ENCODE measurements at regions not wholly inside any gene's neighbourhood (a gene's known extent, or its start where the extent isn't known, plus 50 kb on each side); places are given as distances from the start of the nearest gene placed in this dataset.

GRCh38 chr2:212694398-212694797, 155.8 kb upstream of the ERBB4 start:
- H3K27me3 ChIP-seq = no peaks in the 10 kb centered on the region
- no peak for TF ChIP-seq CTCF (IDR thresholded peaks at IDR 0.05)
- no peak for FAIRE-seq
- H3K9me3 ChIP-seq = no peaks in the 10 kb centered on the region
- H3K27ac ChIP-seq = no peak overlapping the region
- 47 to 56% methylated on average over 3 of the region's 3 CpGs for WGBS, 2 donors
- H3K4me1 ChIP-seq = no peaks in the 10 kb centered on the region
- no peak for DNase-seq
- no peak for ATAC-seq
- no peak overlapping the region for H3K4me3 ChIP-seq
- no peaks in the 10 kb centered on the region for H3K36me3 ChIP-seq
- intact Hi-C loops (cut with DNase I) = no loop called here

- ATAC-seq = no peak
- no peak for TF ChIP-seq CTCF (IDR thresholded peaks at IDR 0.05)
- no peak for FAIRE-seq
- Histone ChIP-seq H3K36me3 (no peaks in the 10 kb centered on the region), H3K27me3 (no peaks in the 10 kb centered on the region), H3K4me3 (no peak overlapping the region), H3K4me1 (no peaks in the 10 kb centered on the region), H3K27ac (no peak overlapping the region), H3K9me3 (no peaks in the 10 kb centered on the region)
- WGBS, 2 donors = 62 to 83% methylated on average over 3 of the region's 3 CpGs
- intact Hi-C loops (cut with DNase I) = no loop called here
- DNase-seq = no peak
These were observed 153.9 kb upstream of the ERBB4 start for GRCh38 chr2:212692466-212692865.

- H3K36me3 ChIP-seq = no peaks in the 10 kb centered on the region
- WGBS, 2 donors = 22 to 24% methylated on average over 10 of the region's 10 CpGs
- ATAC-seq (peak; percentile 53 to 87 (median 81)), FAIRE-seq (peak; percentile 54), DNase-seq (peak in 5 of 6 donors; percentile 7 to 62 (median 47))
- H3K27ac ChIP-seq = no peak overlapping the region
- H3K27me3 ChIP-seq = no peaks in the 10 kb centered on the region
- intact Hi-C loops (cut with DNase I) = no loop called here
- peak; percentile 57 to 87 (median 78) for TF ChIP-seq CTCF (IDR thresholded peaks at IDR 0.05)
- H3K9me3 ChIP-seq = no peaks in the 10 kb centered on the region
- H3K4me1 ChIP-seq = no peaks in the 10 kb centered on the region
- no peak overlapping the region for H3K4me3 ChIP-seq
These were observed 147.8 kb upstream of the ERBB4 start for GRCh38 chr2:212686285-212686895.

- no peak for TF ChIP-seq CTCF (IDR thresholded peaks at IDR 0.05)
- WGBS, 2 donors = 61% methylated on average over 6 of the region's 6 CpGs
- intact Hi-C loops (cut with DNase I) = no loop called here
These were observed 144.9 kb upstream of the ERBB4 start for GRCh38 chr2:212683346-212684097.

GRCh38 chr2:212682937-212683336, 144.3 kb upstream of the ERBB4 start:
- FAIRE-seq = no peak
- no peak for TF ChIP-seq CTCF (IDR thresholded peaks at IDR 0.05)
- 67% methylated on average over 3 of the region's 3 CpGs for WGBS, 2 donors

More at GRCh38 chr2:212683346-212684097, 144.9 kb upstream of the ERBB4 start:
- Histone ChIP-seq H3K27me3 (no peaks in the 10 kb centered on the region), H3K4me3 (no peak overlapping the region), H3K27ac (no peak overlapping the region), H3K9me3 (no peaks in the 10 kb centered on the region), H3K4me1 (no peaks in the 10 kb centered on the region), H3K36me3 (no peaks in the 10 kb centered on the region)
- FAIRE-seq (no peak), ATAC-seq (no peak), DNase-seq (no peak)

More at GRCh38 chr2:212682937-212683336, 144.3 kb upstream of the ERBB4 start:
- H3K27ac ChIP-seq = no peak overlapping the region
- H3K4me3 ChIP-seq = no peak overlapping the region
- intact Hi-C loops (cut with DNase I) = no loop called here
- H3K27me3 ChIP-seq = no peaks in the 10 kb centered on the region
- no peaks in the 10 kb centered on the region for H3K36me3 ChIP-seq
- ATAC-seq = no peak
- H3K4me1 ChIP-seq = no peaks in the 10 kb centered on the region
- no peak for DNase-seq
- H3K9me3 ChIP-seq = no peaks in the 10 kb centered on the region
